ENCODE measurements at regions not wholly inside any gene's neighbourhood (a gene's known extent, or its start where the extent isn't known, plus 50 kb on each side); places are given as distances from the start of the nearest gene placed in this dataset.

GRCh38 chr2:133900909-133901308 is 332.6 kb upstream of the NCKAP5 start:
- peaks cover 0 to 7% (median 0%) of the 10 kb centered on the region in 3 donors for H3K36me3 Mint-ChIP-seq
- ATAC-seq (no peak), DNase-seq (no peak)
- no peaks in the 10 kb centered on the region for H3K4me1 Mint-ChIP-seq
- peaks cover 0 to 5% (median 0%) of the 10 kb centered on the region in 9 donors for H3K9me3 Mint-ChIP-seq
- H3K27ac Mint-ChIP-seq: no peak overlapping the region
- H3K4me3 Mint-ChIP-seq: no peak overlapping the region
- POLR2A ChIA-PET: no interaction called here
- H3K27me3 Mint-ChIP-seq: peaks cover 4 to 42% (median 21%) of the 10 kb centered on the region in 5 donors

GRCh38 chr2:133906396-133906795 is 338.1 kb upstream of the NCKAP5 start:
- ATAC-seq (no peak), DNase-seq (no peak)
- Mint-ChIP-seq H3K27me3 (peaks cover 10 to 40% (median 16%) of the 10 kb centered on the region in 5 donors), H3K9me3 (peaks cover 0 to 9% (median 5%) of the 10 kb centered on the region in 9 donors), H3K4me3 (no peak overlapping the region), H3K27ac (no peak overlapping the region), H3K4me1 (no peaks in the 10 kb centered on the region), H3K36me3 (peaks cover 0 to 11% (median 0%) of the 10 kb centered on the region in 3 donors)
- POLR2A ChIA-PET: no interaction called here

DNA sequence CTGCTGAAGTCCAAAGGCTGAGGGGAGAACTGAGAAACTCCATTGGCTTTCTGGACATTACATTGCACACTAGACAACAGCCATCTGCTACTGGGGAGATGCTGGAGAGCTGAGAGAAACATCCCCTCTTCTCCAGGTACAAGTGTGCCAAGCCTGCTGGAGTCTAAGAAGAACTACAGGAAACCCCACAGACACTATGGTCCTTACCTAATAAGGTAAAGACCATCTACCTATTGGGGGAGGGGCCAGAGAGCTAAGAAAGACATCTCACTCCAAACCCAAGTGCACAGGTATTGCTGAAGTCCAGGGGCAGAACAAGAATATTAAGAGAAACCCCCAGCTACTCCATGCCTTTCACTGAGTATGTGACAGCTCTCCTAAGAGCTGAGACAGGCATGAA is 338.7 kb upstream of the NCKAP5 start:
- Mint-ChIP-seq H3K27ac (no peak overlapping the region), H3K4me1 (no peaks in the 10 kb centered on the region), H3K36me3 (peaks cover 0 to 11% (median 0%) of the 10 kb centered on the region in 3 donors), H3K4me3 (no peak overlapping the region), H3K27me3 (peaks cover 8 to 37% (median 13%) of the 10 kb centered on the region in 5 donors), H3K9me3 (peaks cover 0 to 9% (median 5%) of the 10 kb centered on the region in 9 donors)
- POLR2A ChIA-PET: no interaction called here
- DNase-seq: no peak
- no peak for ATAC-seq

- Mint-ChIP-seq H3K36me3 (peaks cover 0 to 11% (median 0%) of the 10 kb centered on the region in 3 donors), H3K9me3 (peaks cover 0 to 9% (median 5%) of the 10 kb centered on the region in 9 donors)
- DNase-seq: no peak
Observed at GRCh38 chr2:133908171-133908570, 339.9 kb upstream of the NCKAP5 start.

DNA sequence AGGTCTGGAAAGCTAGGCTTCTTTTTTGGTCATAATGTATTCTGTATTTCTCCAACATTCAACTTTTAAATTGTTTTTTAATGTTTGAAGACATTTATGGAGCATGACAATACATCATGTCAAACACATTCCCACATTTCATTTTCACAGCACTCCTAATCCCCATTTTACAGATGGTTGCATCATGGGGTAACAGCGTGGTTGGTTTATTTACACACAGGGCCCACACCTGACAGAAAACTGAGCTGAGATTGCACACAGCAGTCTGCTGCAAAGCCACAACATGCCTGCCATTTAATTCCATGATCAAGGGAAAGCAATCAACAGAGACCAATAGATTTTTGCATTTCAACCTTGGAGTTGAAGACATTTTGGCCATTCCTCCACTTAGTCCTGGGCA is 335.7 kb upstream of the MGAT5 start:
- DNase-seq (no peak), ATAC-seq (no peak)
- Mint-ChIP-seq H3K9me3 (peaks cover 0 to 11% (median 2%) of the 10 kb centered on the region in 9 donors), H3K36me3 (no peaks in the 10 kb centered on the region), H3K27ac (no peak overlapping the region), H3K4me3 (no peak overlapping the region), H3K27me3 (peaks cover 2 to 9% (median 4%) of the 10 kb centered on the region in 5 donors), H3K4me1 (no peaks in the 10 kb centered on the region)
- POLR2A ChIA-PET: no interaction called here

More at GRCh38 chr2:133908171-133908570, 339.9 kb upstream of the NCKAP5 start:
- ATAC-seq: no peak
- H3K4me1 Mint-ChIP-seq: no peaks in the 10 kb centered on the region
- POLR2A ChIA-PET: no interaction called here
- no peak overlapping the region for H3K27ac Mint-ChIP-seq
- H3K4me3 Mint-ChIP-seq: no peak overlapping the region
- peaks cover 5 to 26% (median 7%) of the 10 kb centered on the region in 5 donors for H3K27me3 Mint-ChIP-seq

DNA sequence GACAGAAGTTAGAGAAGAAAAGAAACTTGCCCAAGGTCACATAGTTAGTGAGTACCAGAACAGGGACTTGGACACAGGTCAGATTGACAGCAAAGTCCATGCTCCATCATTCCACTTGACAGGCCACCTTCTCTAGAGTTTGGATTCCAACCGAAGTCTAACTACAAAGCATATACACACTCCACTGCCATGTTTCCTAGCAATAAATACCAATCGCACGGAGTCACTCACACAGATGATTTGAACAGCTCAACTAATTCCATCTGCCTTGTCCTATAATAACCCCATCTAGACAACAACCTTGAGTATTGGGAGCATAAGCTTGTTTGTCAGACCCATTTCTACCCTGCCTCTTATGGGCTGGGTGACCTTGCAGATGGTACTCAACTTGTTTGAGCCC is 334.6 kb upstream of the MGAT5 start:
- DNase-seq: no peak
- no peaks in the 10 kb centered on the region for H3K36me3 Mint-ChIP-seq

GRCh38 chr2:133927894-133928293 is 326.0 kb upstream of the MGAT5 start:
- no peak overlapping the region for H3K4me3 Mint-ChIP-seq
- H3K27me3 Mint-ChIP-seq: peaks cover 10 to 28% (median 16%) of the 10 kb centered on the region in 5 donors
- H3K27ac Mint-ChIP-seq: no peak overlapping the region
- POLR2A ChIA-PET: no interaction called here
- peaks cover 0 to 3% (median 0%) of the 10 kb centered on the region in 9 donors for H3K9me3 Mint-ChIP-seq
- no peak for ATAC-seq
- H3K4me1 Mint-ChIP-seq: no peaks in the 10 kb centered on the region
- DNase-seq: no peak
- H3K36me3 Mint-ChIP-seq: no peaks in the 10 kb centered on the region

More for the DNA sequence above, 334.6 kb upstream of the MGAT5 start:
- H3K9me3 Mint-ChIP-seq: peaks cover 0 to 11% (median 2%) of the 10 kb centered on the region in 9 donors
- no peaks in the 10 kb centered on the region for H3K4me1 Mint-ChIP-seq
- peaks cover 7 to 12% (median 10%) of the 10 kb centered on the region in 5 donors for H3K27me3 Mint-ChIP-seq
- POLR2A ChIA-PET: no interaction called here
- H3K27ac Mint-ChIP-seq: no peak overlapping the region
- H3K4me3 Mint-ChIP-seq: no peak overlapping the region
- ATAC-seq: no peak

- ATAC-seq: no peak
- H3K36me3 Mint-ChIP-seq: peaks cover 0 to 2% (median 0%) of the 10 kb centered on the region in 3 donors
- H3K4me1 Mint-ChIP-seq: no peaks in the 10 kb centered on the region
- peaks cover 0 to 12% (median 0%) of the 10 kb centered on the region in 9 donors for H3K9me3 Mint-ChIP-seq
- no peak overlapping the region for H3K27ac Mint-ChIP-seq
- peaks cover 9 to 27% (median 11%) of the 10 kb centered on the region in 5 donors for H3K27me3 Mint-ChIP-seq
- H3K4me3 Mint-ChIP-seq: no peak overlapping the region
- POLR2A ChIA-PET: no interaction called here
- no peak for DNase-seq
Observed at GRCh38 chr2:133936096-133936495, 317.8 kb upstream of the MGAT5 start.

DNA sequence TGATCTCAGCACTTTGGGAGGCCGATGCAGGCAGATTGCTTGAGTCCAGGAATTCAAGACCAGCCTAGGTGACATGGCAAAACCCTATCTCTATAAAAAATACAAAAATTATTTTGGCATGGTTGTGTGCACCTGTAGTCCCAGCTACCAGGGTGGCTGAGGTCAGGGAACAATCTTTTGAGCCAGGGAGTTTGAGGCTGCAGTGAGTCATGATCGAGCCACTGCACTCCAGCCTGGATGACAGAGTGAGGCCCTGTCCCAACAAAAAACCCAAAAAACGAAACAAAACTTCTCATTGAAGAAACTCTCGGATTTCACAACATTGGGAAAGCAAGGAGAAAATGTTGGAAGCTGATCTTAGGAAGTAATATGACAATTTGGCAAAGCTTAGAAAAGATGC is 317.3 kb upstream of the MGAT5 start:
- Mint-ChIP-seq H3K27me3 (peaks cover 9 to 27% (median 11%) of the 10 kb centered on the region in 5 donors), H3K36me3 (peaks cover 0 to 2% (median 0%) of the 10 kb centered on the region in 3 donors), H3K27ac (no peak overlapping the region), H3K4me3 (no peak overlapping the region), H3K4me1 (no peaks in the 10 kb centered on the region), H3K9me3 (peaks cover 0 to 12% (median 0%) of the 10 kb centered on the region in 9 donors)
- ATAC-seq (no peak), DNase-seq (no peak)
- POLR2A ChIA-PET: no interaction called here

DNA sequence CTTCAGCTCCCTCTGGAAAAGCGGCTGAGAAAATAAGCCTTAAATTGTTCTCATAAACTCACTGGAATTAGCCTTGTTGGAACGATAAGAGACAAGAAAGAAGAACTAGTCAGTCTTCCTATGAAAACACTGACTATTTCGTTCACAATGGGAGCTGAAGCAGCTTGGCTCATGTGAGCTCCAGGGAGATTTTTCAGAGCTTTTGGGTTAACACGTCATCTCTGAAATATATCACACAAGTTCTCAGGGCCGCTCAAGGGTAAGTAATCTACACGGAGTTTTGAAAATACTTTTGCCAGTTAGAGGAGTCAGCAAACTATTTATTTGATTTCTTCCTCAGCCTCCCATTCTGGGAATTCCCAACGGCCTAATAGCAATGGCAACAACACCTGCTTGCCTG is 316.2 kb upstream of the MGAT5 start:
- ATAC-seq (no peak), DNase-seq (no peak)
- peaks cover 11 to 31% (median 13%) of the 10 kb centered on the region in 5 donors for H3K27me3 Mint-ChIP-seq
- H3K4me1 Mint-ChIP-seq: no peaks in the 10 kb centered on the region
- peaks cover 0 to 2% (median 0%) of the 10 kb centered on the region in 3 donors for H3K36me3 Mint-ChIP-seq
- H3K4me3 Mint-ChIP-seq: no peak overlapping the region
- H3K9me3 Mint-ChIP-seq: peaks cover 0 to 12% (median 0%) of the 10 kb centered on the region in 9 donors
- no peak overlapping the region for H3K27ac Mint-ChIP-seq
- POLR2A ChIA-PET: no interaction called here

- no peaks in the 10 kb centered on the region for H3K4me1 Mint-ChIP-seq
- no peaks in the 10 kb centered on the region for H3K9me3 Mint-ChIP-seq
- no peak overlapping the region for H3K27ac Mint-ChIP-seq
- H3K4me3 Mint-ChIP-seq: no peak overlapping the region
- no peak for DNase-seq
- H3K36me3 Mint-ChIP-seq: peaks cover 0 to 2% (median 0%) of the 10 kb centered on the region in 3 donors
- no peak for ATAC-seq
- POLR2A ChIA-PET: no interaction called here
- peaks cover 12 to 47% (median 20%) of the 10 kb centered on the region in 5 donors for H3K27me3 Mint-ChIP-seq
Observed at GRCh38 chr2:133940134-133940533, 313.7 kb upstream of the MGAT5 start.

DNA sequence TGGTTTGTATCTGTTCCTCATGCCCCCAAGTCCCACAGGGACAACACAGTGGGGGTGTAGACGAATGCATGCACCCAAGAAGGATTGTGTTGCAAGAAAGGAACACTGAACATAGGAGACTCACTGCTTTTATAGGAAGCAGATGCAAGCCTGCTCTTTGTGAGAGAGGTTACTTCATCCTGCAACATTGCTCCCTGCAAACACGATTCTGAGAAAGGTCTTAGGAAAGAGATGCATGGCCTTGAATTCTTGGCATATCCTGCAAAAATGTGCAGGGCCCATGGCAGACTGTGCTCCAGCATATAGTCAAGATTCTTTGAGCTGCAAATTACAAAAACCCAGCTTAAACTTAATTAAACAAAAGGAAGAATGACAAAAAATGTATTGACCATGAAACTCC is 312.2 kb upstream of the MGAT5 start:
- POLR2A ChIA-PET: no interaction called here
- Mint-ChIP-seq H3K27ac (no peak overlapping the region), H3K4me3 (no peak overlapping the region)

GRCh38 chr2:133942398-133942797 is 311.5 kb upstream of the MGAT5 start:
- ATAC-seq (no peak), DNase-seq (no peak)
- peaks cover 0 to 2% (median 0%) of the 10 kb centered on the region in 3 donors for H3K36me3 Mint-ChIP-seq
- peaks cover 7 to 42% (median 17%) of the 10 kb centered on the region in 5 donors for H3K27me3 Mint-ChIP-seq
- H3K4me1 Mint-ChIP-seq: no peaks in the 10 kb centered on the region
- H3K27ac Mint-ChIP-seq: no peak overlapping the region
- H3K4me3 Mint-ChIP-seq: no peak overlapping the region
- no peaks in the 10 kb centered on the region for H3K9me3 Mint-ChIP-seq
- POLR2A ChIA-PET: no interaction called here

More for the DNA sequence above, 312.2 kb upstream of the MGAT5 start:
- ATAC-seq: no peak
- Mint-ChIP-seq H3K9me3 (no peaks in the 10 kb centered on the region), H3K36me3 (peaks cover 0 to 2% (median 0%) of the 10 kb centered on the region in 3 donors), H3K4me1 (no peaks in the 10 kb centered on the region), H3K27me3 (peaks cover 9 to 42% (median 17%) of the 10 kb centered on the region in 5 donors)
- no peak for DNase-seq

- POLR2A ChIA-PET: no interaction called here
- no peak overlapping the region for H3K4me3 Mint-ChIP-seq
- H3K27me3 Mint-ChIP-seq: peaks cover 4 to 36% (median 17%) of the 10 kb centered on the region in 5 donors
- no peaks in the 10 kb centered on the region for H3K4me1 Mint-ChIP-seq
- no peaks in the 10 kb centered on the region for H3K9me3 Mint-ChIP-seq
- no peak overlapping the region for H3K27ac Mint-ChIP-seq
- DNase-seq (no peak), ATAC-seq (no peak)
- peaks cover 0 to 2% (median 0%) of the 10 kb centered on the region in 3 donors for H3K36me3 Mint-ChIP-seq
Observed at GRCh38 chr2:133943108-133943507, 310.8 kb upstream of the MGAT5 start.
